GM12872 (cell line): ENCODE measurements at regions not wholly inside any gene's neighbourhood (a gene's known extent, or its start where the extent isn't known, plus 50 kb on each side); places are given as distances from the start of the nearest gene placed in this dataset.

Experiments used
- TF ChIP-seq, protein P1 (sequence below): IDR thresholded peaks from 3 replicates; pipeline ENCODE4 v1.5.1; 2011; ENCODE audit warnings: low read depth, mild to moderate bottlenecking, low read length, moderate library complexity; ENCODE audit not compliant: insufficient read depth

DNA sequence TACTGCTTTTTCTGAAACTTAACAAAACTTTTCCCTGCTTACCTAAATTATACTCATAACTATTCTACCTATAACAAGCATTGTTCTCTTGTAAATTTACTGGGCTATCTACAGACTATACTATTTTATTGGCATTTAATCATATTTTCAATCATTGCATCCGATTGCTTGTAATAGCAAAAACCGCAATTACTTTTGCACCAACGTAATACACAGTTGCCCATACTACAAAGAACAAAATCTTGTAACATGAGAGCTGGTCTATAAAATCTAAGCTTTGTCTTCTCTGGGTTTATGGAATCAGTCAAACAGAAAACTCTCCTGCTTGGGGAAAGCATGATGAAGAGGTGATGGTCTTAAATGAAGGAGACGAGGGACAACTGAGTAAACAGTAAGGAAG, 463.4 kb upstream of the ST6GAL2 start:
- TF ChIP-seq, protein P1, sequence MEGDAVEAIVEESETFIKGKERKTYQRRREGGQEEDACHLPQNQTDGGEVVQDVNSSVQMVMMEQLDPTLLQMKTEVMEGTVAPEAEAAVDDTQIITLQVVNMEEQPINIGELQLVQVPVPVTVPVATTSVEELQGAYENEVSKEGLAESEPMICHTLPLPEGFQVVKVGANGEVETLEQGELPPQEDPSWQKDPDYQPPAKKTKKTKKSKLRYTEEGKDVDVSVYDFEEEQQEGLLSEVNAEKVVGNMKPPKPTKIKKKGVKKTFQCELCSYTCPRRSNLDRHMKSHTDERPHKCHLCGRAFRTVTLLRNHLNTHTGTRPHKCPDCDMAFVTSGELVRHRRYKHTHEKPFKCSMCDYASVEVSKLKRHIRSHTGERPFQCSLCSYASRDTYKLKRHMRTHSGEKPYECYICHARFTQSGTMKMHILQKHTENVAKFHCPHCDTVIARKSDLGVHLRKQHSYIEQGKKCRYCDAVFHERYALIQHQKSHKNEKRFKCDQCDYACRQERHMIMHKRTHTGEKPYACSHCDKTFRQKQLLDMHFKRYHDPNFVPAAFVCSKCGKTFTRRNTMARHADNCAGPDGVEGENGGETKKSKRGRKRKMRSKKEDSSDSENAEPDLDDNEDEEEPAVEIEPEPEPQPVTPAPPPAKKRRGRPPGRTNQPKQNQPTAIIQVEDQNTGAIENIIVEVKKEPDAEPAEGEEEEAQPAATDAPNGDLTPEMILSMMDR: no peak

DNA sequence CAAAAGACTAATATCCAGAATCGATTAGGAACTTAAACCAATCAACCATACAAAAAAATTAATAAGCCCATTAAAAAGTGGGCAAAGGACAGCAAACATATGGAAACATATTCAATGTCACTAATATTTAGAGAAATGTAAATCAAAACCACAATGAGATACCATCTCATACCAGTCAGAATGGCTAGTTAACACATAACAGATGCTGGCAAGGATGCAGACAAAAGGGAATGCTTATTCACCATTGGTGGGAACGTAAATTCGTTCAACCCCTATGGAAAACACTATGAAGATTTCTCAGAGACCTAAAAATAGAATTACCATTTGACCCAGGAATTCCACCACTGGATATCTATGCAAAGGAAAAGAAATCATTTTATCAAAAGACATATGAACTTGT, 468.2 kb upstream of the ST6GAL2 start:
- TF ChIP-seq, protein P1: no peak

DNA sequence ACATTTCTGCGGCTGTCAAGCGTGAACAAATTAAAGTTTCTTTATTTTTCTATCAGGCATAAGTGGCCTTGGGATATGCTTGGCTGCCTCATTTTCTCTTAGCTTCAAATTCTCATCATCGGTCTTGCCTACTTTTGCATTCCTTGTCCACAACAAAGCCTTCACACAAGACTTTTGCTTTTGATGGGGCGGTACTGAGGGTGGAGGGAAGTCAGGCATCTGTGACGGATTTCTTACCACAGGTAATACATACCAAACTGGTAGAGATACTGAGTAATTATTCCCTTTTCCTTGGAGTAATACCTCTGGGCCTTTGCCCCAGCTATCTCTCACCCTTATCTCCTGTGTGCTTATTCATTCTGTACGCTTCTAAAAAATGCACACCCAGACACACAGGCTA, 468.3 kb upstream of the RGPD4 start:
- TF ChIP-seq, protein P1: no peak

DNA sequence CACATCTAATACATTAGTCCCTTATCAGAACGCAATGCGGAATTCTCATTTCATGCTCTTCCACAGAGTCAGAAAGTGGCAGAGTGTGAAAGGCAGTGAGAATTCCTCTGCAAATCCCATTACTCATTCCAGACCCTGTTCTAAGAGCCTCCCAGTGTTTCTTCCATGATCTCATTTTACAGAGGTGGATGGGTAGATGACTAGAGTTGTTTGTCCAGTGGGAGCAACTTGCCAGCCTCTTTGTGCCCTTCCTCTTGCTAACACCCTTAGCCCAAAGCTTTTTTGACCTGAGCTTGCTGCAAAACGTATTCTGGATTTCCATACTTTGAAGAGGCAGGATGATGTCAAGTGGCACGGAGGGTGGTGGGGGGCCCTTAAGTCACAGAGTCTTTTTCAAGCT, 467.7 kb upstream of the RGPD4 start:
- TF ChIP-seq, protein P1: no peak

DNA sequence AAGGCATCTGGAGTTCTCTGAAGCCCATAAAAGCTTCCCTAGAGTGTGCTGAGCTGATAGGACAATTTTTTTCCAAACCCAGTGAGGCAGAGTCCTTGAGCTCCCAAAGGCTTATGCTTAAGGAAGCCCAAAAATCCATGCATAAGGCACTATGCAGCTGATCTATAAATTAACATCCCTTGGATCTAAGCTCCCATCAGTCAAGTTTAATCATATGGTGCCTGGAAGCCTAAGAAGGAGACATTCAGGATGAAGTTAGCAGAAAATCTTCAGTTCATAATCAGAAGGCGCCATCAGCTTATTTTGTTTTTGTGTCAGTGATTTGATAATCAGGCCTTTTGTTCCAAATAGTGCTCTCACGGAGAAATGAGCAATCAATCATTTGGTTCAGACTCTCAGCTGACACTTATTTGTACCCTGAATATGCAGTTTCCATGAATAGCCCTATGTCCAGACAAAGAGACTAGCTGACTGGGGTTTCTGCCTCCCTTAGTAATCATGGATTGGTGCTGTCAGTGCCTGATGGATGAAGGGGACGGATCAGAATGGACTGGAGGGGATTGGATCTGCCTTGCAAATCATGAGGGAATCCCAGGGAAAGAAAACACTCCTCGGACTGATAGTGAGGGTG, 464.8 kb upstream of the RGPD4 start:
- TF ChIP-seq, protein P1: no peak

DNA sequence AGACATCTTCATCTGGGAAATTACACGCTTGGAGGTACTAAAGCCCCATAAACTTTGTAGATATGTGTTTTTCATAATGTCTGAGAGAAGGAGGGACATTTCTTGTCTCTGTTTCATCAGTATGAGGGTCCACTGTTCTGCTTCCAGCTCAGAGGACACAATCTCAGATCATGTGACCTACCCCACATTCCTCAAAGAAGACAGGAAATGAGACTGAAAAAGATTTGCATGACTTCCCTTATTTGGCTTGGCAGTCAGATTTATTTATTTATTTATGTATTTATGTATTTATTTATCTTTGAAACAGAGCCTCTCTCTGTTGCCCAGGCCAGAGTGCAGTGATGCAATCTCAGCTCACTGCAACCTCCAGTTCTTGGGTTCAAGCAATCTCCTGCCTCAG, 463.7 kb upstream of the RGPD4 start:
- TF ChIP-seq, protein P1: no peak

DNA sequence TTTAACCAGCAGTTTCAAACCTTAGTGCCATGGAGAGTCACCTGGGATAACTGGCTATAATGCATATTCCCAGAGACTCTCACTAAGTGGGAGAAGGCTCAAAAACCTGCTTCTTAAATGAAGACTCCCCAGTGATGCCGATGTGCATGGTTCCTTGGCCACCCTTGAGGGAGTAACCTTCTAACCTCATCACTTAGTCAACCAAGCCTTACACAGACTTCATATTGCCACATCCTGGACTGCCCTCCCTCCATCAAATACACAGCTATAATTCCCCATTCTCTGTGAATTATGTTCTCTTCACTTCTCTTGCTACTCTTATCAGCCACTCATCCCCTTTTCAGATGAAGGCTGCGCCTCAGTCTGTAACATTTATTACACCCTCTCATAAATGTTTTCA, 462.9 kb upstream of the RGPD4 start:
- TF ChIP-seq, protein P1: no peak
